GM23248 (cell line): ENCODE measurements at regions not wholly inside any gene's neighbourhood (a gene's known extent, or its start where the extent isn't known, plus 50 kb on each side); places are given as distances from the start of the nearest gene placed in this dataset.

ENCODE experiments used
- EZH2 ChIP-seq: fragments of 200-600 bp; sonication (generic); IDR thresholded peaks from 2 replicates; pipeline ENCODE4 v1.6.1; 2018; ENCODE audit warnings: antibody characterized with exemption, mild to moderate bottlenecking; ENCODE audit not compliant: insufficient read depth, poor library complexity, severe bottlenecking
- EZH2phosphoT487 ChIP-seq: fragments of 200-600 bp; sonication (generic); IDR thresholded peaks from 2 replicates; pipeline ENCODE4 v1.6.1; 2018; ENCODE audit warnings: antibody characterized with exemption, moderate library complexity, mild to moderate bottlenecking, low read depth; ENCODE audit not compliant: insufficient read depth

GRCh38 chr6:93849857-93850256 lies 430.5 kb upstream of the EPHA7 start:
- TF ChIP-seq EZH2phosphoT487 (no peak), EZH2 (no peak)
